ENCODE measurements at regions not wholly inside any gene's neighbourhood (a gene's known extent, or its start where the extent isn't known, plus 50 kb on each side); places are given as distances from the start of the nearest gene placed in this dataset.
"Not testable (repeated sequence)": the region's sequence is repeated elsewhere in the genome, so short reads cannot be mapped to it uniquely, and the experiment has no call there.

GRCh38 chr16:88201611-88202010 is 181.1 kb upstream of the ZNF469 start:
- H3K9me3 ChIP-seq (ENCODE audit: low read length); H3K27ac ChIP-seq (ENCODE audit: low read depth, low read length); H3K27me3 ChIP-seq (ENCODE audit: control insufficient read depth in 1 of 2, insufficient read depth in 2 of 2, low read length in 2 of 2); H3K36me3 ChIP-seq (ENCODE audit: insufficient read depth, low read length); H3K4me3 ChIP-seq (ENCODE audit: low read depth in 1 of 2, low read length in 2 of 2); H3K4me1 ChIP-seq (ENCODE audit: insufficient read depth, low read length); H3K9ac ChIP-seq (ENCODE audit: low read length): not testable (repeated sequence)

- Histone ChIP-seq H3K9me3 (ENCODE audit: low read length) (no peaks in the 10 kb centered on the region), H3K27ac (ENCODE audit: low read depth, low read length) (no peak overlapping the region), H3K4me1 (ENCODE audit: insufficient read depth, low read length) (no peaks in the 10 kb centered on the region), H3K36me3 (ENCODE audit: insufficient read depth, low read length) (no peaks in the 10 kb centered on the region), H3K9ac (ENCODE audit: low read length) (no peak overlapping the region), H3K27me3 (ENCODE audit: control insufficient read depth in 1 of 2, insufficient read depth in 2 of 2, low read length in 2 of 2) (no peaks in the 10 kb centered on the region), H3K4me3 (ENCODE audit: low read depth in 1 of 2, low read length in 2 of 2) (no peak overlapping the region)
Observed at GRCh38 chr16:88202207-88202745, 180.5 kb upstream of the ZNF469 start.

GRCh38 chr16:88202856-88203681 is 179.7 kb upstream of the ZNF469 start:
- H3K9me3 ChIP-seq (ENCODE audit: low read length); H3K9ac ChIP-seq (ENCODE audit: low read length); H3K36me3 ChIP-seq (ENCODE audit: insufficient read depth, low read length); H3K27ac ChIP-seq (ENCODE audit: low read depth, low read length); H3K4me3 ChIP-seq (ENCODE audit: low read depth in 1 of 2, low read length in 2 of 2); H3K27me3 ChIP-seq (ENCODE audit: control insufficient read depth in 1 of 2, insufficient read depth in 2 of 2, low read length in 2 of 2); H3K4me1 ChIP-seq (ENCODE audit: insufficient read depth, low read length): not testable (repeated sequence)

- H3K27ac ChIP-seq (ENCODE audit: low read depth, low read length); H3K4me1 ChIP-seq (ENCODE audit: insufficient read depth, low read length); H3K27me3 ChIP-seq (ENCODE audit: control insufficient read depth in 1 of 2, insufficient read depth in 2 of 2, low read length in 2 of 2); H3K9me3 ChIP-seq (ENCODE audit: low read length); H3K36me3 ChIP-seq (ENCODE audit: insufficient read depth, low read length); H3K9ac ChIP-seq (ENCODE audit: low read length); H3K4me3 ChIP-seq (ENCODE audit: low read depth in 1 of 2, low read length in 2 of 2): not testable (repeated sequence)
Observed at GRCh38 chr16:88204131-88205110, 178.3 kb upstream of the ZNF469 start.

GRCh38 chr16:88205482-88205881 is 177.3 kb upstream of the ZNF469 start:
- not testable (repeated sequence) for H3K27ac ChIP-seq (ENCODE audit: low read depth, low read length); H3K4me3 ChIP-seq (ENCODE audit: low read depth in 1 of 2, low read length in 2 of 2); H3K9ac ChIP-seq (ENCODE audit: low read length); H3K36me3 ChIP-seq (ENCODE audit: insufficient read depth, low read length); H3K4me1 ChIP-seq (ENCODE audit: insufficient read depth, low read length); H3K27me3 ChIP-seq (ENCODE audit: control insufficient read depth in 1 of 2, insufficient read depth in 2 of 2, low read length in 2 of 2); H3K9me3 ChIP-seq (ENCODE audit: low read length)

- not testable (repeated sequence) for H3K9ac ChIP-seq (ENCODE audit: low read length); H3K36me3 ChIP-seq (ENCODE audit: insufficient read depth, low read length); H3K27me3 ChIP-seq (ENCODE audit: control insufficient read depth in 1 of 2, insufficient read depth in 2 of 2, low read length in 2 of 2); H3K27ac ChIP-seq (ENCODE audit: low read depth, low read length); H3K4me3 ChIP-seq (ENCODE audit: low read depth in 1 of 2, low read length in 2 of 2); H3K9me3 ChIP-seq (ENCODE audit: low read length); H3K4me1 ChIP-seq (ENCODE audit: insufficient read depth, low read length)
Observed at GRCh38 chr16:88206006-88206405, 176.8 kb upstream of the ZNF469 start.

GRCh38 chr16:88206516-88206915 is 176.2 kb upstream of the ZNF469 start:
- not testable (repeated sequence) for H3K36me3 ChIP-seq (ENCODE audit: insufficient read depth, low read length); H3K9me3 ChIP-seq (ENCODE audit: low read length); H3K27ac ChIP-seq (ENCODE audit: low read depth, low read length); H3K9ac ChIP-seq (ENCODE audit: low read length); H3K27me3 ChIP-seq (ENCODE audit: control insufficient read depth in 1 of 2, insufficient read depth in 2 of 2, low read length in 2 of 2); H3K4me3 ChIP-seq (ENCODE audit: low read depth in 1 of 2, low read length in 2 of 2); H3K4me1 ChIP-seq (ENCODE audit: insufficient read depth, low read length)

GRCh38 chr16:88208112-88208511 is 174.6 kb upstream of the ZNF469 start:
- H3K9ac ChIP-seq (ENCODE audit: low read length), result no peak overlapping the region
- no peak overlapping the region for H3K4me3 ChIP-seq (ENCODE audit: low read depth in 1 of 2, low read length in 2 of 2)
- no peaks in the 10 kb centered on the region for H3K27me3 ChIP-seq (ENCODE audit: control insufficient read depth in 1 of 2, insufficient read depth in 2 of 2, low read length in 2 of 2)
- H3K9me3 ChIP-seq (ENCODE audit: low read length), result no peaks in the 10 kb centered on the region
- no peak overlapping the region for H3K27ac ChIP-seq (ENCODE audit: low read depth, low read length)
- H3K36me3 ChIP-seq (ENCODE audit: insufficient read depth, low read length), result no peaks in the 10 kb centered on the region
- H3K4me1 ChIP-seq (ENCODE audit: insufficient read depth, low read length), result no peaks in the 10 kb centered on the region

GRCh38 chr16:88208776-88209175 is 174.0 kb upstream of the ZNF469 start:
- not testable (repeated sequence) for H3K9me3 ChIP-seq (ENCODE audit: low read length); H3K27me3 ChIP-seq (ENCODE audit: control insufficient read depth in 1 of 2, insufficient read depth in 2 of 2, low read length in 2 of 2); H3K4me3 ChIP-seq (ENCODE audit: low read depth in 1 of 2, low read length in 2 of 2); H3K27ac ChIP-seq (ENCODE audit: low read depth, low read length); H3K4me1 ChIP-seq (ENCODE audit: insufficient read depth, low read length); H3K36me3 ChIP-seq (ENCODE audit: insufficient read depth, low read length); H3K9ac ChIP-seq (ENCODE audit: low read length)

GRCh38 chr16:88209579-88209978 is 173.2 kb upstream of the ZNF469 start:
- H3K4me3 ChIP-seq (ENCODE audit: low read depth in 1 of 2, low read length in 2 of 2); H3K9me3 ChIP-seq (ENCODE audit: low read length); H3K27me3 ChIP-seq (ENCODE audit: control insufficient read depth in 1 of 2, insufficient read depth in 2 of 2, low read length in 2 of 2); H3K27ac ChIP-seq (ENCODE audit: low read depth, low read length); H3K4me1 ChIP-seq (ENCODE audit: insufficient read depth, low read length); H3K36me3 ChIP-seq (ENCODE audit: insufficient read depth, low read length); H3K9ac ChIP-seq (ENCODE audit: low read length): not testable (repeated sequence)

GRCh38 chr16:88213937-88214336 is 168.8 kb upstream of the ZNF469 start:
- H3K27me3 ChIP-seq (ENCODE audit: control insufficient read depth in 1 of 2, insufficient read depth in 2 of 2, low read length in 2 of 2); H3K36me3 ChIP-seq (ENCODE audit: insufficient read depth, low read length); H3K4me3 ChIP-seq (ENCODE audit: low read depth in 1 of 2, low read length in 2 of 2); H3K9ac ChIP-seq (ENCODE audit: low read length); H3K27ac ChIP-seq (ENCODE audit: low read depth, low read length); H3K4me1 ChIP-seq (ENCODE audit: insufficient read depth, low read length); H3K9me3 ChIP-seq (ENCODE audit: low read length): not testable (repeated sequence)

Measured in muscle layer of colon (tissue), 2 donors.